HG03159 (cell line): ENCODE measurements at regions not wholly inside any gene's neighbourhood (a gene's known extent, or its start where the extent isn't known, plus 50 kb on each side); places are given as distances from the start of the nearest gene placed in this dataset.

Experiments
- ATAC-seq: cut with Tn5 transposase; IDR thresholded peaks from one replicate; pipeline ENCODE4 v1.9.1; 2021; ENCODE audit warnings: mild to moderate bottlenecking, moderate library complexity; ENCODE audit not compliant: unreplicated experiment

DNA sequence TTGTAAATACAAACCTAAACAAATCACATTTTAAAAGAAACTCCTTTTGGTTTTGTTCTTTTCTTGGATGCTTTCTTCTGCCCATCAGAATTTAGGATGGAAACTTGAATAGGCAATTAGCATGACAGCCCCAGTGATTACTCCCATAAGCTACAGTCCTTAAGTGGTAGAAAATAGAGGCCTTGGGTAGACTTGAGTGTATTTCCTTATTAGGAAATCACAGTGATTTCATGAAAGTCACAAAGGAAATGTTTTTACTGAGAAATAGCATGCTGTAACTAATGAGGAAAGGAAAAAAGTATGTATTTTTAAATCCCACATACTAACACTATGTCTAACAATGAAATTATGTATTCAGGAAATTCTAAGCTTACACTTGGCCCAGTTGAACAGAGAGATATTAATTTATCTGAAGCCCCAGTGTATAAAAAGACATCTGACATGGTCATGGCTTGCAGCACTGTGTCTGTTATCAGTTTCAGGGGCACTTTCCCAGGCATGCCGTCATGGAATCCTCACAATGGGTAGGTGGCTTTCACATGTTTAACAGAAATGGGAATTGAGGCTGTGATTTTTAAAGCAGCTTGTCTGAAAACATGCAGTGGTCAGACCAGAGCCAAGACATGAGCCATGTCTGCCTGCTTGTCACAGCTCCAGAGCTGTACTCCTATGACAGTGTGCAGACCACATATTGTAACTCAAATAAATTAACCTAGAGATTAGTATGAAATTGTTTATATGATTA is 79.7 kb upstream of the TRIB2 start:
- ATAC-seq: no peak

DNA sequence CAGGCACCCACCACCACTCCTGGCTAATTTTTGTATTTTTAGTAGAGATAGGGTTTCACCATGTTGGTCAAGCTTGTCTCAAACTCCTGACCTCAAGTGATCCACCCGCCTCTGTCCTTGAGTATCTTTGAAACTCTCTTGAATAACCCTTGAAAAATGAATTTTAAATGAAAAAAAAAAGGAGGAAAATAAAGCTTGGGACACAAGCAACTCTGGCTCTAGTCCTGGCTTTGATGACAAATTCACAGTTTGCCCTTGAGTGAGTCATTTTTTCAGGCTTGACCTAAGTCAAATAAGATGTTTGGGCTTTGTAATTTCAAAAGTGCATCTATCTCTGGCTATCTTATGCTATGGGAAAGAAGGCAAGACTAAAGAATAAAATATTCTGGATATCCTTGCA is 79.0 kb upstream of the TRIB2 start:
- ATAC-seq: no peak

DNA sequence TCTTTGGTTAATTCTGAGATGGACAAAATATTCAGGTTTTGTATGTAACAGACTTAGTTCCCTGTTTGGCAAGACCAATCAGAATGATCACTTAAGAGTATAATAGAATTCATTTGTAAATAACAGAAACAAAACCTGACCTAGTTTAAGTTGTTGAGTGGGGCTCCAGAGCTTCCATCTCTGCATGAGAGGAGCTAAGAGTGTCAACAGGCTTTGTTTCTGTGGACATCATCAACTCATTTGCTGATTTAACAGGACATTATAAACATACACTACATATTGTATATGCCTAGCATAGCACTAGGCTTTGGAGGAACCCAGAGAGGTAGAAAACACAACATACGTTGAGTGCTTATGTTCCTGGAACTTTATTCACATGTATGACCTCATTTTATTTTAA is 75.3 kb upstream of the TRIB2 start:
- ATAC-seq: no peak

DNA sequence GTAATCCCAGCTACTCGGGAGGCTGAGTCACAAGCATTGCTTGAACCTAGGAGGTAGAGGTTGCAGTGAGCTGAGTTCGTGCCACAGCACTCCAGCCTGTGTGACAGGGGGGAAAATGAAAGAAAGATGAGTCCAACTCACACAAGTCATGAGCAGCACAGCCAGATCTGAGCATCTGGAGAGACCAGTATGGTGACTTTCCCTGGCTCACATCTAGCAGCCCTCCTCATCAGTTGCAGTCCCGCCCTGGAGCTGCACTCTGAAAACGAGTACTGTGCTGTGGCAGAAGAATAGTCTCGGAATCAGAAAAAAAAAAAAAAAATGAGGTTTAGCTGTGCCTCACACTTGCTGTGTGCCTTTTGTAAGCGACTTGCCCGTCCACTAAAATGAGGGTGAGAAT is 74.4 kb upstream of the TRIB2 start:
- no peak for ATAC-seq

DNA sequence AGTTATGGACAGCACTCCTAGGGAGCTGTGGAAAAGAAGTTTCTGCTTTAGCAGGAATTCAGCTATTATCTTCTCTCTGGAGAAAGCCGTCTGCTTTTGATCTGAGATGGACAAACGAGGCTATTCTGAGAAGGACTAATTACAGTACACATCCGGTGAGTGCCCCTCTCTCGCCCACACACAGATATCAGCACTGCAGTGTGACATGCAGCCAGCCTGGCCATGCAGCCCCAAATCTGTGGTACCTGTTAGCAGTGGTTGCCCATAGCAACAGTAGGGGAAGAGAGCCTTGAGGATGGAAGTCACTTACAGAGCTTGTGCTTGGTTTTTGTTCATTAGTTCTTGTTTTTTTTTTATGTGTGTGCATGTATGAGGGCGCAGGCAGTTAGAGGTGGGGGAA is 73.9 kb upstream of the TRIB2 start:
- no peak for ATAC-seq

DNA sequence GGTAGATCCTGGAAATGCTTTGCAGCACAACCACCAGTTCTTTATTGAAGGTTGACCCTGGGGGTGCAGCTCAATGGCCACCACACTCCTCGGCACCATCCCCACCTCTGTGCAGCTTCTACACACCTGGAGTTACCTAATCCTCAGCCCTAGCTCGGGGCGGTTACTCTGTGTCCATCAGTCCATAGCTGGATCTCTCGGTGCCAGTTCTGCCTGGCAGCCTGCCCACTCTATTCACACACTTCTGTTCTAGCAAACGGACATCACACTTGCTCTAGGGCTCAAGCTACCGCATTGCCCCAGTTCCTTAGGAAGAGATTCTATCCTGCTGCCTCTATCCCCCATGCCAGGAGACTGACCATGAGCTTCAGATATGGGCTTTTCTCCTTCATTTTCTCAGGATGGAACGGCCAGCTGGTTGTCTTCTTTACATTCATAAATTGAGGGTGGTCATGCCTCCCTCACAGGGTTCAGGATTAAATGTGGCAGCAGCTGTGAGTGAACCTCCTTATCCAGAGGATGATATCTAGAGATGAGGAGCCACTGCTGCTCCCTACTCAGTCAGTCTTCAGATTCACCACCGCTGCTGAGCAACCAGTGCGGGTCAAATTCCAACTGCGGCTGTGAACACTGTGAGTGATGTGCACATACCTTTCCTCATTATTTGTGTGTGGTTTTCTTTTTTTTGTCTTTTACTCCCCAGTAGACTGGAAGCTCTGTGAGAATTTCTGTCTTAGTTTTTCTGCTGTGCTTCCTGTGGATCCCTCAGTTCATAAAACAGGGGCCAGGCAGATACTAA is 66.9 kb upstream of the TRIB2 start:
- no peak for ATAC-seq

DNA sequence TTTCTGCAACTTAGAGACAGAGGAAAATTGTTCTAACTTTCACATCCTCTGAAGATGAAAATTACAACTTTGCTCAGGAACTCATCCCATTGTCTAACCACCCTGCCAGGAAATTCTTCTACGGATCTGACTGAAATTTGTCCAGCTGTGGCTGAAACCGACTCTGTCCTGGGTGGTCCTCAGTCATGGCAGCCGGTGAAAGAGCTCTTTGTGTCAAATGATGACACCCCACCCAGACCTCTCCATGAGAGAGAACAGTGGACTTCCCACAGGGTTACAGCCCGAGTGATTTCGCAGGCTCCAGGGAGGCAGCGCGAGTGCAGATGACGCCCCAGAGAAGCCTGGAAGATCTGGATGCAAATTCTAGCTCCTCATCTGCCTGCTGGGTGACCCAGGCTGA is 65.1 kb upstream of the TRIB2 start:
- ATAC-seq: no peak

DNA sequence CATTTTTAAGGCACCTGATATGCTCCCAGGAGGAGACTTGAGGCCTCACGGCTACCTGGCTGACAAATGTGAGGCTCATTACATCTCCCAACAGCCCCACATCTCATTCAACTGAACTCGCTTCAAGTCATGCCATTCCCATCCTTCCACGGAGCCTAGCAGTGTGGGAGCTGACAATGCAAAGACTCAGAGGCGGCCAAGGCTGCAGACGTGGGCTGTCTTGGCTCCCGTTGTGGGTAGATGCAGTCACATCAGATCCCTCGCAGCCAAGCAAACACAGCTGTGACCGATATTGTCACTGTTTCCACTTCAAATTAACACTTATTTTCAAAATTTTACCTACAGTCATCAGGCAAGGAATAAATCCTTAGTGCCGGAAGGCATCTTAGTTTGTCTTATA is 64.0 kb upstream of the TRIB2 start:
- no peak for ATAC-seq

DNA sequence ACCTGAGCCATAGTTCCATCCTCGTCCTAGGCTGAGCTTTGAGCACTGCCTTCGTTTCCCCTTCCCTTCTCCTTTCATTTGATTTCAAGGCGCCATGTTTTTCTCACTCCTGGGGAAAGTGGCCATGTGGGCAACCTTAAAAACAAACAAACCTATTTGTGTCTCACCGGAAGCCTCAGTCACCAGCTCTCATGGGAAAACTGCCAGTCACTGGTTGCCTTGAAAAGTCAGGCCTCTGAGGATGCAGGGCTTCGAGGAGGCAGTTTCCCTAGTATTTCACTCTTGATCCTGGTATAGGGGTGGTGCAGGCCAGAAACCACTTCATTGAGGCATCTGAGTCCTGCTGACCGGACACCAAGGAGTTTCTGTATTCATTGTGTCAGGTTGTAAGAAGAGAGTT is 59.2 kb upstream of the TRIB2 start:
- no peak for ATAC-seq

DNA sequence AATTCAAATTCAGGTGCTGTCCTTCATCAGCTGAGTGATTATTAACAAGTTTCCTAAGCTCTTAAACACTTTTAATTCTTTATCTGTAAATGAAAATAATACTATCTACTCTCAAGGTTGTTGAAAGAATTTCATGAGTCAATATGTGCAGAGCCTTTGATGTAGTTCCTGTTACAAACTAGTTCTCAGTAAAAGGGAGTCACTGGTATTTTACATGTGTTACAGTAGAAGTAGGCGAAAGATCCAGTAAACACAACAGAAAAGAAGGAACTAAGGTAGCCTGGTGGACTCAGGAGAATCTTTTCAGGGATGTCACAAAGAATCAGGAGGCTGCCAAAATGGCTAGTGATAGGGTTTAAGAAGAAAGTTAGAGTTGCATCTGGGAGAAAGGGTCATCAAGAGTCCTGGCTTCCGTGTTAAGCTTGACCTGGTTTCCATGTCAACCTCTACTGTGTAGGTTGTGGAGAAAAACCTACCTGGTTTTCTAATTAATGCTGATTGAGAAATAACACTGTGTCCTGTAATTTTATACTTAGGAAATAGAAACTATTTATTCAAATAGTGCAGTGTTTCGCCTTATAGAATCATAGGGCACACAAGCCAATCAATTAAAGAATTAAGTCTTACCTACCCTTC is 58.3 kb upstream of the TRIB2 start:
- no peak for ATAC-seq

DNA sequence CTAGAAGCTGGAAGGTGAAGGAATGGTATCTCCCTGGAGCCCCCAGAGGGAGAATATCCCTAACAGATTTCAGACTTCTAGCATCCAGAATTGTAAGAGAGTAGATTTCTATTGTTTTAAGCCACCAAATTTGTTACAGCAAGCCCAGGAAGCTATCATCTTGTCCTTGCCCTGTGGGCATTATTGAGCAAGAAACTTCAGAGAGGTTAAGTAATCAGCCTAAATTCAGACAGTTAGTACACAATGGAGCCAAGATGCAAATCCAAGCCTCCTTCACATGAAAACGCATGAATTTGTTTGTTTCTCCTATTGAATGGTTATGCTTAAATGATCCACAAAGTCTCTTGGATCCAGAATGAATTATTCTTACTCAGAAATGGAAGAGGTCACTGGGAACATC is 55.2 kb upstream of the TRIB2 start:
- no peak for ATAC-seq

DNA sequence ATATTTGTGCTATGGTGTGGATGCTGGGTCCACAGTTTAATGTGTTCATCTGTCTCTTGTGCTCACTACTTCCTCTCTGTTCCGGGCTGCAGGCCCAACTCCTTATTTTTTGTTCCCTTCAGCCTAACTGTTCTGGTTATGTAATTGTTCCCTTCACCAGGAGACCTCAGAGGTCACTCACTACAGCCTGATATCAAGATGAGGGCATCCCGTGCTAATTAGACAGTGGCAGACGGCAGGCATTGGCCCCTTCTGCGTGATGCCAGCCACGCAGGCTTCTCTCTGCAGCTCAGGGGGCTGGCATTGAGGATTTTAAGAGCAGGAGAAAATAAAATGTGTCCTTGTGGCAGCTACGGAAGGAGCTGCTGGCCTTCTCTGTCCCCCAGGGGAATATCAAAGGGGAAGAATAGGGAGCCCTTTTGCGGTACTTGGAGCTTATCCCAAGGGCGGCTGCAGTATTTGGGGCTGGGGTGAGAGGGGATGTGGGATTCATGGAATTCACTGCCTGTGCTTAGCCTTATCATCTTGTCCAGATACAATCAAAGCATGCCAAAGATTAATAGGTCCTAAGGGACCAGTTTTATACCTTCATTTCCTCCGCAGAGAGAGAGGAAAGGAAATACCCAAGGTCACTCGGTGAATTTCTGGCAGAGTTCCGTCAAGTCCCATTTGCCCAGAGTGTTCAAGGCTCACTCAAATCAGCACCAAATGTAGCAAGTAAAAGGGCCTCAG is 53.3 kb upstream of the TRIB2 start:
- no peak for ATAC-seq

DNA sequence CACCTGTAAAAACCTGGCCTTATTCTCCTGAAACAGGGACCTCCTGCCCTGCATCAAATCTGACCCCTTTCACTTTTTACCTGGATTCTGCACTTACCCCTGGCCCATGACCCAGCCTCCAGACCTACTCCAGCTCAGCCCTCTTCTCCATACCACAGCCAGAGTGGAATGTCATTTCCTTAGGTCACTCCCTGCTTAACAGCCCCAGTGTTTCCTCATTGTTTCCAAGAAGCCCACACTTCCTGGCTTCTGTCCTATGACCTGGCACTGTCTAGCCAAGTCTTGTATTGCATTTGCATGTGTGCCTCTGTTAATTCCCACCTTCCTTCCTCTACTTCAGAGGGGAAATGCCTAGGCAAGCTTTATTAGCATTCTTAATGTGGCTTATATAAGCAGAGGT is 51.4 kb upstream of the TRIB2 start:
- ATAC-seq: no peak

DNA sequence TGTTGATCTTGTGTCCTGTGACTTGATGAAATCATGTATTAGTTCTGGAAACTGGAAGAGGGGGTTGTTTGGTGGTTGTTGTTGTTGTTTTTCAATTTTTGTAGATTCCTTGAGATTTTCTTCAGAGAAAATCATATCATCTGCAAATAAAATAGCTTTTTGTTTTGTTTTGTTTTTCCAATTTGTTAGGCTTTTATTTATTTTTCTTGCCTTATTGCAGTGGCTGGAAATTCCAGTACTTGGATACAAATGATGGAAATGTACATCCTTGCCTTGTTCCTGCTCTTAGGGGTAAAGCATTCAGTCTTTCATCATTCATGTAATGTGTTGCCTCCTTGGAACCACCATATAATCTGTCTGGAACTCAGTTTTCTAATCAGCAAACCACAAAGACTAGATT is 50.3 kb upstream of the TRIB2 start:
- ATAC-seq: no peak
